Fibroblast of the conjunctiva (primary cell): ENCODE measurements at regions not wholly inside any gene's neighbourhood (a gene's known extent, or its start where the extent isn't known, plus 50 kb on each side); places are given as distances from the start of the nearest gene placed in this dataset.
"Not testable (repeated sequence)": the region's sequence is repeated elsewhere in the genome, so short reads cannot be mapped to it uniquely, and the experiment has no call there.

ENCODE experiments used
- DNase-seq: peaks from one replicate; pipeline ENCODE4 v3.0.0-alpha.2; 2010; ENCODE audit warnings: low read depth

DNA sequence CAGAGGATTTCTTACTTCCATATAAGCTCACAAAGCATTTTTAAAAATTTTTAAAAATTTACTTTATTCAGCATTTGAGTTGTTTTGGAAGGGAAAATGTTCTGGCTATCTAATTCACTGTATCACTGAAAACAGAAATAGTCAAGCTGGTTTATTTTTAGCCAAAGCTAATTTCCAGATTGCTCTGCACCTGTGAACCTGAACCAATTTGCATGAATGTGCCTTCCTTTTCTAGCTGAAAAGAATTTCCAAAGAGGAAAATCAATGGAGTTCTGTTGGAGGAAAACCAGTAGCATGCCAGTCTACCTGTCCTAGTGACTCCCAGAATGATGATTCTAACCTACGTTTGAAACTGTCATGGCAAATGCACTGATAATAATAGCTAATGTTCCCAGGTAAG, 134.2 kb upstream of the LIPC start:
- DNase-seq = no peak

DNA sequence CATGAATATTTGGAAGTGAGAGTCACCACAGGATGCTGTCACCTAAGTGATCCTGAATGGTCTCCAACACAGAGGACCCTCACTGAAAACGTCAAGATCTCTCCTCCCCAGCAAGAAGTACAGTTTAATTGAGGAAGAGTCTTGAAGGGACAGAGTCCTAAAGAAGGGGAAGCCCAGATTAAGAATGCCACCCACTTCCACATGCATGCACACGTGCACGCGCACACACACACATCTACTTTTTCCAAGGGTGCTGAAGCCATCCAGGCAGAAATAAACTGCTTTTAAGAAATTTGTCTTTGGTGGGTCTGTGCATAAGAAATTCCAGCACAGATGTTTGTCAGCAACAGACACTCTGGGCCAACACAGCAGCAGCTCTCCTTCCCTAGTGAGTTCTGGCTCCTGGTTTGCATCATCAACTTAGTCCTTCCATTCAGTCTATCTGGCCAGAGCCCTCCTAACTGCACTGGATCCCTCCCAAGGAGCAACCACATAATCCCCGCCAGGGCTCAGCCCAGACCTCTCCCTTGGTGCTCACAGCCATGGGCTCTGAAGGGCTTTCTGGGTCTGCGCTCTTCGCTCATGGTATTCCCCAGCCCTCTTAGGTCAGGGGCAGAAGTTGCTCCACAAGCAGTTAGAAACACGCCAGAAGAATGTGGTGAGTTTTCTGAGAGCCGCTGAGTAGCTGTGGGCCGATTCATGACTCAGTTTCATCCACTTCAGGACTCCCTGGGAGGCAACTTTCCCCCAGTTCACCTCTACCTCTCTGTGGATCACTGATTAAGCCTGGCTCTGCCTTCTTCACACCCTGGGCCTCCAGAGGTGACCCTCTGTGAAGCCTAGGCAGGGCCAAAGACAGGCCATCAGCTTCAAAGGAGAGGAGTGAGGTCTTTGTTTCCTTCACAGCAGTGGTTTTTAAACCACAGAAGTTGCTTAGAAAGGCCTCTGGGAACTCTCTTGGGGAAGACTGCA, 132.6 kb upstream of the LIPC start:
- peak; percentile 16 for DNase-seq

DNA sequence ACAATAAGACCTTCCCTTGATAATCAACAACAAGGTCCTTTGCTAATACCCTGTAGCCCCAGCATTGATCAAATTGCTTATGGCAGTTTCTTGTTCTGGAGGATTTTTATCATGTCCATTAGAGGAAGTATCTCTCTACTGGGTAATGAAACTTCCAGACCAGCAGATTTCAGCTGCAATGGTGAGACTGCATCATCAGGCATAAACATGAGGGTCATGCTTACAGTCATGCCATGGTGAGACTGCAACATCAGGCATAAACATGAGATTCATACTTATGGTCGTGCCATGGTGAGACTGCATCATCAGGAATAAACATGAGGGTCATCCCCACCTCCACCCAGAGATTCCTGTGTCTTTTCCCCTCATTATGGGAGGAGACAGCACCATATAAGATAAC, 129.0 kb upstream of the LIPC start:
- no peak for DNase-seq

DNA sequence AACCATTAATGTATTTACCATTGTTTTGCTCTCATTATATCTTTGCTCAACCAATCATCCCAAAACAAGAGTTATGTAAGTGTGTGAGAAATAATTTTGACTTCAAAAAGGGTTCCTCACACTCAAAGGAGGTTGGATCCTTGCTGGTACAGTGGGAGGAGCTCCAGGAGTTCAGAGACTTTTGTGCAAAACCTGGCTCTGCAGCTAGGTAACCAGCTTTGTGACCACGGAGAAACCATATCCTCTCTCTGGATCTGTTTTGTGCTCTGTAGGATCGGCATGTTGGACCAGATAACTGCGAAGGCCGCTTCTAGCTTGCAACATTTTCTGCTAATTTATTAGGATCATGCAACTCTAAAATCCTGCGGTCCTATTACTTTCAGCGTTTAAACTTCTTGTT, 128.6 kb upstream of the LIPC start:
- DNase-seq = no peak

DNA sequence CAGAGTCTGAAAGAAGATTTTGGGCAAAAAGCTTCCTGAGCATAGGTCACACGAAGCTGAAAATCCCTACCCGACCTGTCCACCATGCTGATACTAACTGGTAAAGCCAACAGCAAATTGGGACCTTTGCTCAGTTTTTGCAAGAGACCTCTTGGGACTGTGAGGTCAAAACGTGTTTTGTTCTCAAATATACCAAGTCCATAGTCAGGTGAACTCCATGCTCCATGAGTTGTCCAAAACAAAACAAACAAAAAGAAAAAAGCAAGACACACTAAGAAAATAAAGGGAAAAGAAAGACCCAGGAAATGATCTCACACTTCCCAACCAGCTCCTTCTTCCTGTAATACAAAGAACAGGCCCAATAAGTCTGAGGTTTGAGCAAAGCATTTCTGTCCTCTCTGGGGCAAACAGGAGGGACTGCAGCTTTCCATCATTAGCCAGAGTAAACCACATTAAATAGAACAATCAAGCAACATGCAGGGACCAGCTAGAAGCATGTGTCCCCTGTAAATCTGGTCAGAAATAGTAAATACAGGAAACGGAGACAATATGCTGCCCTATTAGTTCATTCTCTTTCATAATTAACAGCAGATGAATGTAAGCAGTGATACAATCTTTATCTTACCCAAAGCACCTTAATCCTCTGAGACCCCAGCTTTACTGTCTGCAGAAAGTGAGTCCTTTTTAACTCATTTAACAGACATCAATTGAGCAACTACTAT, 125.0 kb upstream of the LIPC start:
- no peak for DNase-seq

DNA sequence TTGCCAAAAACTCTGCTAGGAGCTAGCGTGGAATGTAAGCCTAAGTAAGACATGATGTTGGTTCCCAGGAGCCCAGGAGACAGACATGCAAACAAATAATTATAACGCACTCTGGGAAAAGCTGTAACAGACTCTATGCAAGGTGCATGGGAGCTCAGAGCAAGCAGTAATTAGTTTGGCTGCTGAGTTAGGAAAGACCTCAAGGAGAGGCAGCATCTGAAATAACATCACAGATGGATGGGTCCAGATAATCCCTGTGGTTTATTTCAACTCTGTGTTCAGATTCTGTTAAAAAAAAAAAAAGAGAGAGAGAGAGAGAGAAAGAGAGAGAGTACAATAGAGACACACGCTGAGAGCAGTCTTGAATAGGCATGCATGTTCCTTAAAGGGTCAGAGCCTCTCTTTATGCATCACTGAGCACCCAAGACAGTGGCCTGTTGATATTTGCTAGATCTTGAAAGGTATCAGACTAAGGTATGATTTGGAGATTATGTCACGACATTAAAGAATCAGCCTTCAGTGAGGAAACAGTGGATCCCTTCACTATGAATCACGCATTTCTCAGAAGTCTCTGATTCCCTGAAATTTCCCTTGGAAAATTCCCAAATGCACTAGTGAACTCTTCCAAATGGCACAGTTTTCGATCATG, 124.4 kb upstream of the LIPC start:
- DNase-seq = peak; percentile 18

DNA sequence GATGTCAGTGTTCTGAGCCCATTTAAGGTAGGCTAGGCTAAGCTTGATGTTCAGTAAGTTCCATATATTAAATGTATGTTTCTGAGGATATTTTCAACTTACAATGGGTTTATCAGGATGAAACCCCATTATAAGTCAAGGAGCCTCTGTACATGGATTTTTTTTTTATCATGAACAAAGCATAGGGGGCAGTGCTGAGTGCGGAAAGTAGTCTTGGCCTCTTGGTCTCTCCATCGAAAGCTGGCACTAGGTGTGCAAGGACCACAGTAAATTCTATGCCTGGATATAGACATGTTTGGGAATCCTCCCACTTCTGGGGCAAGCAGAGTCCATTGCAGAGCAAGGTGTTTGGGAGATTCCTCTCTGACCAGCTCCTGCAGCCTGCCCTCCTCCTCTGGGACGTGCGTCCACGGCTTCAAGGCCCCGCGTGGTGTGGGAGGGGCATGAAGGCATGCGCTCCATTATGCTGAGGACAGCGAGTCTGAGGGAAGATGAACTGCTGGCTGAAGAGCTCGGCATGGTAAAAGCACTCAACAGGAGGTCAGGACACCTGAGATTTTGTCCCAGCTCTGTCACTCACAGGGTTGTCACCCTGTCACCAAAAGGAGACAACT, 122.9 kb upstream of the LIPC start:
- DNase-seq = no peak

DNA sequence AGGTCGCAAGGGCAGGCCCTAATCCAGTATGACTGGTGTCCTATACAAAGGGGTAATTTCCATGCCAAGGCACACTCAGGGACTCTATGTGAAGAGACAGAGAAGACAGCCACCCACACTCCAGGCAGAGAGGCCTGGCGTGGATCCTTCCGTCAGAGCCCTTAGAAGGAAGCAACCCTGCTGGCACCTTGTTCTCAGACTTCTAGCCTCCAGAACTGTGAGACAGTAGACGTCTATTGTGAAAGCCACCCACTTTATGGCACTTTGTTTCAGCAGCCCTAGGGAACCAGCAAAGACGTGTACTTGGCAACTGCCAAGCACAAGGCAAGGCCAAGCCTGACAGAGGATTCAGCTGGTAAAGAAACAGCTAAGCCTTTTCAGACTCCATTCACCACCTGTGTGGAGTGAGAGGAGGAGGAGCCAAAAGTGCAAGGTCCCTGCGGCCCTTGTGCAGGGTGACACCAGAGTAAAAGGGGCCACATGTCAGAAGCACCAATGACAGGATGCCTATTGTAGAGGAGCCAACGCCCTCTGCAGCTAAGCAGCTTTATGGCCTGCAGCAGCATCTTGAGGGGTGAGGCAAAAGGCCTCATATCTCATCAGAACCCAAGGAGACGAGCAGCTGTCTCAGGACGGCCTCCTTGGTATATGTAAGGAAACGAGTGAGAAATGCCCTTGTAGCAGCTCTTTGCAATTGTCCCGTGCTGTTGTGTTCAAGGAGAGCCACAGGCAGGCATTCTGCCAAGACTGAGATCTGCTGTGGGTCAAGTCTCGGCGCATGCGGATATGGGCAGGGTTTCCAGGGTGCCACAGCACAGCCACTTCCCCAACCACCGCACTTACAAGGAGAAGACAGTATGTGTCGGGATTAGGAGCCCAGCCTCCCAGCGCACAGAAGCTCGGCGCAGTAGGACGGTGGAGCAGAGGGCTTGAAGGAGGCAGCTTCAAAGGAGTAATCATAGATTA, 121.5 kb upstream of the LIPC start:
- no peak for DNase-seq

DNA sequence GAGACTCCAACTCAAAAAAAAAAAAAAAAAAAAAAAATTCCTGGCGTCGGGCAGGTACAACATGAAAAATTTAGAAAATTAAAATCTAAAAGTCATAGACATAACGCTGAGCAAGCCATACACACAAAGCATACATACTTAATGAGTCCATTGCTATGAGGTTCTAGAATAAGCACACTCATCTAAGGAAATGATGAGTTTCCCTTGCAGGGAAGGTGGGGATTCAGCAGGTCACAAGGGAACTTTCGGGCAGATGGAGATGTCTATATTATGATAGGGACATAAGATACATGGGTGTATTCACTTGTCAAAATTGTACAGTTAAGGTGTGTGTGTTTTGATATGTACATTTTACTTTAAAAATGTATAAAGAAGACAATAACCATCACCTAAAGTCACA, 120.2 kb upstream of the LIPC start:
- no peak for DNase-seq

DNA sequence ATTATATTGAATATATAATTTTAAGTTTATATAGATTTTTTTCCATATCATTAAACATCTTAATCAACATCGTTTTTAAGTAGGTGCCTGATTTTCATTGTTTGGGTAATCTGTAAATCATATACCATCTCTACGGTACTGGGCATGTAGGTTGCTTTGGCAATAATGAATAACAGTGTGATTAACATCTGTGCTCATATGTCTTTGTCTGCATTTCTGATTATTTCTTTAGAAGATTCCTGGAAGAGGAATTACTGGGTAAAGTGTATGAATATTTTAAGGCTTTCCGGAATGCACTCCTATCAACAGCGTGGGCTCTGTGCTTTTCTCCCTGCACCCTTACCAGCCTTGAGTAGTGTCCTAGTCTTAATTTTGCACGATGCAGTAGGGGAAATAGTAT, 119.8 kb upstream of the LIPC start:
- DNase-seq = no peak

DNA sequence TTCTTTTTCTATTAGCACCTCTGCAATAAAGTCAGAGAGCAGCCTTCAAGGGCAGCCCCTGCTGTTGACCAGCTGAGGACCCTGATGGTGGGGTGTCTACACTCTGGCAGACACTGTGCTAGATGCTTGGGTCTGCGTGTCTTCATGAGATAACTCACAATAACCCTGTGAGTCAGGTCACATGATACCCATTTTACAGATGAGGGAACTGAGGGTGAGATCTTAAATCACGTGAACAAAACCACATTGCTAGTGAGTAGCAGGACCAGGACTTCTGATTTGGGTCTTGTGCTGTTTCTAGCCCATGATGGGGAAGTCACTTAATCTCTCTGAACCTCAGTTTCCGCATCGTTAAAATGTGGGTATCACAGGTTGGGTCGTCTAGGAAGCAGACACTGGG, 118.5 kb upstream of the LIPC start:
- DNase-seq = no peak

DNA sequence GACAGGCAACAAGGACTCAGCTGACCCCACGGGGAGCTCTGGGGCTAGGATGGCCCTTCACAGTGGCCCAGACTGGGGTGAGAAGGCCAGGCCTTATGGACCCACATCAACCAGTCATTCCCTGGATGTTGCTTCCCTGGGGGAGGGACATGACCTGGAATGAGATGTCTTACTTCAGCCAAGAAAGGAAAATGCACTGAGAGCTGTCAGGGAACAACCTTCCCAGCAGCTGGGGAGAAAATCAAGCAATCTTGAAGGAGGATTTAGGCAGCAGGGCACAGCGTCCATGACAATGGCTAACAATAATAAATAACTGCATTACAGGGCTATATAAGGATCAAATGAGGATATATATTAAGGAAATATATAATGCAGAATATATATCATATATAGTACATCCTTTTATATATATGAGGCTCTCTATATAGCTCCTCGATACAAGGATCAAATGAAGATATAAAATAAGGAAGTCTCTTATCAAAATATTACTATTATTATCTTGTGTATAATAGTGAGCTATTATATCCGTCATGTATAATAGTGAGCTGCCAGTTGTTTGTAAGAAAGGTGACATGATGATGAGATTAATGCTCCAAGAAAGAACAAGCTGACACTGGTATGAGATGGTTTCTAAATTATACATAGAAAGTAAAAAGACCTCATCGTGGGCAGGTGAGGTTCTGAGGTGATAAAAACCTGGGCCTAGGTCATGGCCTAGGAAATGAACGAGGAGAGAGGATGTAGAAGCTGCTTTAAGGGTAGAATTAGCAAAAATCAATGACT, 117.8 kb upstream of the LIPC start:
- DNase-seq = no peak

DNA sequence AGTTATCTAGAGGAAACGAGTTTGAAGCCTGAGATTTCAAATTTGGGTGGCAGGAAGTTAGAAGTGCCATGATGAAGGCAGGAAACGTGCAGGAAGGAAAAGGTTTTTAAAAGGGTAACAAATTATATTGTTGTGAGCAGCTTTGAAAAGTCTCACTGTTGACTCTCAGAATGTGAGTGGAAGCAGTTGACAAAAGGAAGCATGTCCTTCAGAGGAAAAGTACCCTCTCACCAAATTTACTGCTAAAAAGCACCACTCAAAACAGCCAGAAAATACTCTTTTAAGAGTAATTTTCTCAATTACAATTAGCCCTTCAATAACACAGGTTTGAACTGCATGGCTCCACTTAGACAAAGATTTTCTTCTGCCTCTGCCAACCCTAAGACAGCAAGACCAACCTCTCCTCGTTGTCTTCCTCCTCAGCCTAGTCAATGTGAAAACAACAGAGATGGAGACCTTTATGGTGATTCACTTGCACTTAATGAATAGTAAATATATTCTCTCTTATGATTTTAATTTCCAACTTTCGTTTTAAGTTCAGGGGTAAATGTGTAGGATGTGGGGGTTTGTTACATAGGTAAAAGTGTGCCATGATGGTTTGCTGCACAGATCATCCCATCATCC, 117.1 kb upstream of the LIPC start:
- DNase-seq = no peak

DNA sequence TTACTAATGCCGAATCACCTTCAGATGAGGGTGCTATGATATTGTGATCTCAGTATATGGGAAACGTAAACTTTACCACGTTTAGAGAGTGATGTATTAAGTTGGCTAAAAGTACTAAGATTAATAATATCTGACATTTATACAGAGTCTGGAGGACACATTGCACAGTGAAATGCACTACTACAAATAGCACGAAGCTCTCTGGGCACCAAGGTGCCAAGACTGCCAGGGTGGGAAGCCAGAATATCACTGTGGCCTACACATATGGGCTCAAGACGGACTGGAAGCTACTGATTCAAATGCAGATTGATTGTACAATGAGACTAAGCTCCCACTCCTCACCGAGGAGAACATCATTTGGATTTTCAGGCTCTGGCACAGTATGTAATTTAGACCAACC, 113.3 kb upstream of the LIPC start:
- DNase-seq = no peak

DNA sequence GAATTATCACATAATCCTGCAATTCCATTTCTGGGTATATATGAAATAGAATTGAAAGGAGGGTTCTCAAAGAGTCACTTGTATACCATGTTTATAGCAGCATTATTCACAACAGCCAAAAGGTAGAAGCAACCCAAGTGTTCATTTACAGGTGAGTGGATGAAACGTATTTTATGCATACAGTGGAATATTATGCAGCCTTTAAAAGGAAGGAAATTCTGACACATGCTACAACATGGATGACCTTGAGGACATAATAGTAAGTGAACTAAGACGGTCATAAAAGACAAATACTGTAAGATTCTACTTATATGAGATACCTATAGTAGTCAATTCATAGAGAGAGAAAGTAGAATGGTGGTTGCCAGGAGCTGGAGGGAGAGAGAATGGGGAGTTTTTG, 110.8 kb upstream of the LIPC start:
- DNase-seq = no peak

DNA sequence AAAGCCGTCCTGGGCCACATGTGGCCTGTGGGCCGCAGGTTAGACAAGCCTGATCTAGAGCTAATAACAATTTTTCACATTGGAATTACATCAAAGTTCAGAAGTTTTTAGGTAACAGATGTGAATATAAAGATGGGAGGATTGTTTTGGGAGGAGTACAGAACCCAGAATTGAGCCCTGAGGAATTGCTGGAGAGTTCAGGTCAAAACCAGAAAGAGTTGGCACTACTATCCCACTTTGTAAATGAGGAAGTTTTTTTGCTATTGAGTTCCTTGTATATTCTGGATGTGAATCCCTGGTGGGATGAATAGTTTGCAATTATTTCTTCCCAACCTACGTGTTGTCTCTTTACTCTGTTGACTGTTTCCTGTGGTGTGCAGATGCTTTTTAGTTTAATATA, 109.5 kb upstream of the LIPC start:
- no peak for DNase-seq

DNA sequence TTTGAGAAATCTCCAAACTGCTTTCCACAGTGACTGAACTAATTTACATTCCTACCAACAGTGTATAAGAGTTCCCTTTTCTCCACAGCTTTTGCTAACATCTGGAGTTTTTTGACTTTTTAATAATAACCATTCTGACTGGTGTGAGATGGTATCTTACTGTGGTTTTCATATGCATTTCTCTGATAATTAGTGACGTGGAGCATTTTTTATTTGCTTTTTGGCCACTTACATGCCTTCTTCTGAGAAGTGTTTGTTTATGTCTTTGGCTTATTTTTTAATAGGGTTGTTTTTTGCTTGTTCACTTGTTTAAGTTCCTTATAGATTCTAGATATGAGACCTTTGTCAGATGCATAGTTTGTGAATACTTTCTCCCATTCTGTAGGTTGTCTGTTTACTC, 108.5 kb upstream of the LIPC start:
- not testable (repeated sequence) for DNase-seq

DNA sequence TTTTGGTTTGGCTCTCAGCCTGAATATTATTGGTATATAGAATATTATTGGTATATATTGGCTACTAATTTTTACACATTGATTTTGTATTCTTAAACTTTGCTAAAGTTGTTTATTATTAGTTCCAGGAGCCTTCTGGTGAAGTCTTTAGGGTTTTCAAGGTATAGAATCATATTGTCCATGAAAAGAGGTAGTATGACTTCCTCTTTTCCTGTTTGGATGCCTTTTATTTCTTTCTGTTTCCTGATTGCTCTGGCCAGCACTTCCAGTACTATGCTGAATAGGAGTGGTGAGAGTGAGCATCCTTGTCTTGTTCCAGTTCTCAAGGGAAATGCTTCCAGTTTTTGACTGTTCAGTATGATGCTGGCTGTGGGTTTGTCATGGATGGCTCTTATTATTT, 107.3 kb upstream of the LIPC start:
- no peak for DNase-seq

DNA sequence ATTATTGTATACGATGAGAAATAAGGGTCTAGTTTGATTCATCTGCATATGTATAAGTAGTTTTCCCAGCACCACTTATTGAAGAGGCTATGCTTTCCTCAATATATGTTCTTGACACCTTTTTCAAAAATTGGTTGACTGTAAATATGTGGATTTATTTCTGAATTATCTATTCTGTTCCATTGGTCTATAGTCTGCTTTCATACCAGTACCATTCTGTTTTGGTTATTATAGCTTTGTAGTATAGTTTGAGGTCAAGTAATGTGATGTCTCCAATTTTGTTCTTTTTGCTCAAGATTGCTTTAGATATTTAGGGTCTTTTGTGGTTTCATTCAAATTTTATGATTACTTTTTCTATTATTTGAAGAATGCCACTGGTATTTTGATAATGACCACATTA, 103.8 kb upstream of the LIPC start:
- DNase-seq = no peak

DNA sequence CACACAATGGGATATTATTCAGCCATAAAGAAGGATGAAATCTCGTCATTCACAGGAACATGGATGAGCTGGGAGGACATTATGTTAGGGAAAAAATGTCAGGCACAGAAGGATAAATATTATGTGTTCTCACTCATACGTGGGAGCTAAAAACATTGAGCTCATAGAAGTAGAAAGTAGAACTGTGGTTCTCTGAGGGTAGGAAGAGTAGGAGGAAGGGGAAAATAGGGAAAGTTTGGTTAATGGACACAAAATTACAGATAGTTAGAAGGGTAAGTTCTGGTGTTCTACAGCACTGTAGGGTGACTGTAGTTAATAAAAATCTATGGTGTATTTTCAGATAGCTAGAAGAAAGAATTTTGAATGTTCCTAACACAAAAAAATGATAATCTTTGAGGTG, 102.6 kb upstream of the LIPC start:
- no peak for DNase-seq
